Gastrocnemius medialis (tissue), 4 donors: ENCODE measurements at regions not wholly inside any gene's neighbourhood (a gene's known extent, or its start where the extent isn't known, plus 50 kb on each side); places are given as distances from the start of the nearest gene placed in this dataset.

ENCODE experiments used
- POLR2A ChIP-seq, 2 donors: fragments of 450-650 bp; IDR thresholded peaks; one replicate each; pipeline ENCODE4 v1.6.1; 2017; ENCODE audit warnings: antibody characterized with exemption in 2 of 2, mild to moderate bottlenecking in 2 of 2, moderate library complexity in 2 of 2
- TF ChIP-seq, protein P1 (sequence below), 5 experiments: fragments of 450-650 bp in 3 of 5; fragments of 200-600 bp in 2 of 5; sonication (generic) in 2 of 5; IDR thresholded peaks in 4 of 5; conservative IDR thresholded peaks in 1 of 5; 1 replicate in 4 of 5; 2 replicates in 1 of 5; pipeline ENCODE4 v1.5.1; 2016 to 2019; ENCODE audit warnings: antibody characterized with exemption in 5 of 5, mild to moderate bottlenecking in 3 of 5, moderate library complexity in 3 of 5

- TF ChIP-seq POLR2A (IDR thresholded peaks at IDR 0.05), result no peak
- TF ChIP-seq, protein P1, sequence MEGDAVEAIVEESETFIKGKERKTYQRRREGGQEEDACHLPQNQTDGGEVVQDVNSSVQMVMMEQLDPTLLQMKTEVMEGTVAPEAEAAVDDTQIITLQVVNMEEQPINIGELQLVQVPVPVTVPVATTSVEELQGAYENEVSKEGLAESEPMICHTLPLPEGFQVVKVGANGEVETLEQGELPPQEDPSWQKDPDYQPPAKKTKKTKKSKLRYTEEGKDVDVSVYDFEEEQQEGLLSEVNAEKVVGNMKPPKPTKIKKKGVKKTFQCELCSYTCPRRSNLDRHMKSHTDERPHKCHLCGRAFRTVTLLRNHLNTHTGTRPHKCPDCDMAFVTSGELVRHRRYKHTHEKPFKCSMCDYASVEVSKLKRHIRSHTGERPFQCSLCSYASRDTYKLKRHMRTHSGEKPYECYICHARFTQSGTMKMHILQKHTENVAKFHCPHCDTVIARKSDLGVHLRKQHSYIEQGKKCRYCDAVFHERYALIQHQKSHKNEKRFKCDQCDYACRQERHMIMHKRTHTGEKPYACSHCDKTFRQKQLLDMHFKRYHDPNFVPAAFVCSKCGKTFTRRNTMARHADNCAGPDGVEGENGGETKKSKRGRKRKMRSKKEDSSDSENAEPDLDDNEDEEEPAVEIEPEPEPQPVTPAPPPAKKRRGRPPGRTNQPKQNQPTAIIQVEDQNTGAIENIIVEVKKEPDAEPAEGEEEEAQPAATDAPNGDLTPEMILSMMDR (IDR thresholded peaks at IDR 0.05 in 4 of 5, conservative IDR thresholded peaks at IDR 0.05 in 1 of 5), result no peak
Observed at GRCh38 chr15:96170979-96171739, 159.3 kb upstream of the NR2F2 start.
